HEK293 (cell line): ENCODE measurements at regions not wholly inside any gene's neighbourhood (a gene's known extent, or its start where the extent isn't known, plus 50 kb on each side); places are given as distances from the start of the nearest gene placed in this dataset.

Source experiments
- CTCF ChIA-PET: fragments of 350-600 bp; formaldehyde crosslinking; extraction: SDS; loops from one replicate; lab custom pipeline; 2021; ENCODE audit warnings: antibody characterized with exemption; lab: Yijun Ruan, JAX
- POLR2A ChIA-PET: fragments of 300-600 bp; formaldehyde crosslinking; extraction: SDS; loops from one replicate; lab custom pipeline; 2020; ENCODE audit warnings: antibody characterized with exemption, inconsistent platforms; lab: Yijun Ruan, JAX
- H3K27ac ChIP-seq: fragments of 200-500 bp; sonication (Bioruptor generic); 2 replicates; pipeline ENCODE4 v1.5.1; 2014; ENCODE audit warnings: low read depth, low read length, control low read depth, inconsistent platforms; ENCODE audit errors: extremely low read depth
- H3K36me3 ChIP-seq, 2 experiments: fragments of 200-500 bp in 1 of 2; sonication (Bioruptor generic) in 1 of 2; 1 replicate in 1 of 2; 2 replicates in 1 of 2; pipeline ENCODE4 v1.5.1; 2014 to 2017; ENCODE audit warnings: inconsistent platforms in 2 of 2, low read length in 2 of 2; ENCODE audit not compliant: control insufficient read depth in 2 of 2, insufficient read depth in 1 of 2
- H3K4me1 ChIP-seq: fragments of 200-500 bp; sonication (Bioruptor generic); 2 replicates; pipeline ENCODE4 v1.5.1; 2014; ENCODE audit warnings: mild to moderate bottlenecking, low read length, inconsistent platforms; ENCODE audit not compliant: control insufficient read depth, insufficient read depth
- H3K4me3 ChIP-seq: 2 replicates; pipeline ENCODE4 v1.5.1; 2011; ENCODE audit warnings: low read depth, mild to moderate bottlenecking, control low read depth, low read length, moderate library complexity
- H3K9me3 ChIP-seq: fragments of 200-500 bp; sonication (Bioruptor generic); 2 replicates; pipeline ENCODE4 v1.5.1; 2014; ENCODE audit warnings: low read depth, low read length, inconsistent platforms; ENCODE audit not compliant: control insufficient read depth, insufficient read depth
- BCL11A ChIP-seq: fragments of 450-650 bp; formaldehyde crosslinking; IDR thresholded peaks from 2 replicates; pipeline ENCODE4 v1.5.1; 2016; ENCODE audit warnings: low read depth, missing biosample characterization, missing genetic modification characterization
- REPIN1 ChIP-seq: fragments of 450-650 bp; formaldehyde crosslinking; IDR thresholded peaks from 2 replicates; pipeline ENCODE4 v1.5.1; 2017; ENCODE audit warnings: missing biosample characterization, missing genetic modification characterization, low read depth
- SCRT2 ChIP-seq: fragments of 450-650 bp; formaldehyde crosslinking; IDR thresholded peaks from 2 replicates; pipeline ENCODE4 v1.5.1; 2016; ENCODE audit warnings: missing biosample characterization, missing genetic modification characterization
- ZNF112 ChIP-seq: fragments of 450-650 bp; formaldehyde crosslinking; IDR thresholded peaks from 2 replicates; pipeline ENCODE4 v1.5.0; 2017; ENCODE audit warnings: missing biosample characterization, missing genetic modification characterization
- ZNF132 ChIP-seq: fragments of 450-650 bp; formaldehyde crosslinking; IDR thresholded peaks from 2 replicates; pipeline ENCODE4 v1.5.1; 2017; ENCODE audit warnings: missing biosample characterization, missing genetic modification characterization, borderline replicate concordance
- ZNF211 ChIP-seq: fragments of 450-650 bp; formaldehyde crosslinking; IDR thresholded peaks from 2 replicates; pipeline ENCODE4 v1.5.1; 2016; ENCODE audit warnings: low read depth, missing biosample characterization, missing genetic modification characterization
- ZNF292 ChIP-seq: fragments of 450-650 bp; formaldehyde crosslinking; IDR thresholded peaks from 2 replicates; pipeline ENCODE4 v1.5.1; 2016; ENCODE audit warnings: low read depth, missing biosample characterization, missing genetic modification characterization, borderline replicate concordance
- ZNF362 ChIP-seq: fragments of 450-650 bp; formaldehyde crosslinking; IDR thresholded peaks from 2 replicates; pipeline ENCODE4 v1.5.1; 2016; ENCODE audit warnings: missing biosample characterization, missing genetic modification characterization
- ZNF394 ChIP-seq: fragments of 450-650 bp; formaldehyde crosslinking; IDR thresholded peaks from 2 replicates; pipeline ENCODE4 v1.5.1; 2016; ENCODE audit warnings: missing biosample characterization, missing genetic modification characterization, mild to moderate bottlenecking, moderate library complexity, borderline replicate concordance
- ZNF398 ChIP-seq: fragments of 450-650 bp; formaldehyde crosslinking; IDR thresholded peaks from 2 replicates; pipeline ENCODE4 v1.5.1; 2017; ENCODE audit warnings: missing biosample characterization, missing genetic modification characterization
- ZNF514 ChIP-seq: fragments of 450-650 bp; formaldehyde crosslinking; IDR thresholded peaks from 2 replicates; pipeline ENCODE4 v1.5.1; 2016; ENCODE audit warnings: missing biosample characterization, missing genetic modification characterization
- ZNF530 ChIP-seq: fragments of 450-650 bp; formaldehyde crosslinking; IDR thresholded peaks from 2 replicates; pipeline ENCODE4 v1.5.1; 2016; ENCODE audit warnings: low read depth, missing biosample characterization, missing genetic modification characterization
- ZNF670 ChIP-seq: fragments of 450-650 bp; formaldehyde crosslinking; IDR thresholded peaks from 2 replicates; pipeline ENCODE4 v1.5.1; 2016; ENCODE audit warnings: missing biosample characterization, missing genetic modification characterization, low read depth
- ZNF776 ChIP-seq: fragments of 450-650 bp; formaldehyde crosslinking; IDR thresholded peaks from 2 replicates; pipeline ENCODE4 v1.5.0; 2017; ENCODE audit warnings: missing biosample characterization, missing genetic modification characterization, borderline replicate concordance
- ZSCAN30 ChIP-seq: fragments of 450-650 bp; IDR thresholded peaks from 2 replicates; pipeline ENCODE4 v1.5.1; 2018; ENCODE audit warnings: missing biosample characterization, mild to moderate bottlenecking, missing genetic modification characterization, moderate library complexity
- TF ChIP-seq, protein P1 (sequence below): fragments of 450-650 bp; formaldehyde crosslinking; conservative IDR thresholded peaks from 2 replicates; pipeline ENCODE4 v1.5.1; 2016; ENCODE audit warnings: low read depth, missing biosample characterization, missing genetic modification characterization
- TF ChIP-seq, protein P2 (sequence below): fragments of 450-650 bp; formaldehyde crosslinking; IDR thresholded peaks from 2 replicates; pipeline ENCODE4 v1.5.1; 2016; ENCODE audit warnings: missing biosample characterization, missing genetic modification characterization
- TF ChIP-seq, protein P3 (sequence below): fragments of 450-650 bp; formaldehyde crosslinking; IDR thresholded peaks from 2 replicates; pipeline ENCODE4 v1.5.1; 2016; ENCODE audit warnings: missing biosample characterization, missing genetic modification characterization

DNA sequence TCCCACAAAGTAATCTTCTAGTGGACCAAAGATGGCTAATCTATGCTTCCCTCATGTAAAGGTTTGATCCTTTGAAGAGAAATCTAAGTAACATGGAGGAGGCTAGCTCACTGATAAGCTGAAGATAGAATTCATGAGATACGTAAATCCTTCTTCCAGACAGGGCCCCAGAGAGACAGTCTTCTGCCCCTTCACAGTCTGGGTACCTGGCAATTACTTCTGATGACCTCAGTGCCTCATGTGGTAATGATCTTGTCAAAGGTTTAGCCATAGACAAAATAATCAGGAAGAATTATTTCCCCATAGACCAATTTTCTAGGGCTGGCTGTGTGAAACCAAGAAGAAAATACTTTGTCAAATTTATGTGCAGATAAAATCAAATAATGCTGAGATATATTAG, 495.8 kb downstream of the METTL4 start (continued):
- TF ChIP-seq ZNF398 (tag by site-specific recombination), result no peak

DNA sequence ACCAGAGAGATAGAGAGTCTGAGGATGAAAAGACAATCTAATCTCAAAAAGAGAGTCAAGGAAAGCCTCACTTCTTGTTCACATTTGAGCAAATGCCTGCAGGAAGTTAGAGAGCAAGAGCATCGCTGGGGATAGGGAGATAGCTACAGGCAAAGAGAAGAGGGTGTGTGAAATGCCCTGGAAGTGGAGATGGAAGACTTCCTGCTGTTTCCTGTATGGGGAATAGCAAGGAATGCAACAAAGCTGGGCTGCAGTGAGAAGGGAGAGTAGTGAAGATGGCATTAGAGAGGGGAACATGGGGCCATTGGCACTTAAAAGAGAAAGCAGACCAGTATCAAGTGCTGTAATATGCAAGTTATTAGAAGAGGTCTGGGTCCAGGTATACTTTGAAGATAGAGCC, 488.6 kb downstream of the METTL4 start:
- Histone ChIP-seq H3K9me3 (no peaks in the 10 kb centered on the region), H3K36me3 (no peaks in the 10 kb centered on the region), H3K4me3 (no peak overlapping the region)
- TF ChIP-seq ZNF132 (tag by site-specific recombination), result no peak
- TF ChIP-seq, protein P1, sequence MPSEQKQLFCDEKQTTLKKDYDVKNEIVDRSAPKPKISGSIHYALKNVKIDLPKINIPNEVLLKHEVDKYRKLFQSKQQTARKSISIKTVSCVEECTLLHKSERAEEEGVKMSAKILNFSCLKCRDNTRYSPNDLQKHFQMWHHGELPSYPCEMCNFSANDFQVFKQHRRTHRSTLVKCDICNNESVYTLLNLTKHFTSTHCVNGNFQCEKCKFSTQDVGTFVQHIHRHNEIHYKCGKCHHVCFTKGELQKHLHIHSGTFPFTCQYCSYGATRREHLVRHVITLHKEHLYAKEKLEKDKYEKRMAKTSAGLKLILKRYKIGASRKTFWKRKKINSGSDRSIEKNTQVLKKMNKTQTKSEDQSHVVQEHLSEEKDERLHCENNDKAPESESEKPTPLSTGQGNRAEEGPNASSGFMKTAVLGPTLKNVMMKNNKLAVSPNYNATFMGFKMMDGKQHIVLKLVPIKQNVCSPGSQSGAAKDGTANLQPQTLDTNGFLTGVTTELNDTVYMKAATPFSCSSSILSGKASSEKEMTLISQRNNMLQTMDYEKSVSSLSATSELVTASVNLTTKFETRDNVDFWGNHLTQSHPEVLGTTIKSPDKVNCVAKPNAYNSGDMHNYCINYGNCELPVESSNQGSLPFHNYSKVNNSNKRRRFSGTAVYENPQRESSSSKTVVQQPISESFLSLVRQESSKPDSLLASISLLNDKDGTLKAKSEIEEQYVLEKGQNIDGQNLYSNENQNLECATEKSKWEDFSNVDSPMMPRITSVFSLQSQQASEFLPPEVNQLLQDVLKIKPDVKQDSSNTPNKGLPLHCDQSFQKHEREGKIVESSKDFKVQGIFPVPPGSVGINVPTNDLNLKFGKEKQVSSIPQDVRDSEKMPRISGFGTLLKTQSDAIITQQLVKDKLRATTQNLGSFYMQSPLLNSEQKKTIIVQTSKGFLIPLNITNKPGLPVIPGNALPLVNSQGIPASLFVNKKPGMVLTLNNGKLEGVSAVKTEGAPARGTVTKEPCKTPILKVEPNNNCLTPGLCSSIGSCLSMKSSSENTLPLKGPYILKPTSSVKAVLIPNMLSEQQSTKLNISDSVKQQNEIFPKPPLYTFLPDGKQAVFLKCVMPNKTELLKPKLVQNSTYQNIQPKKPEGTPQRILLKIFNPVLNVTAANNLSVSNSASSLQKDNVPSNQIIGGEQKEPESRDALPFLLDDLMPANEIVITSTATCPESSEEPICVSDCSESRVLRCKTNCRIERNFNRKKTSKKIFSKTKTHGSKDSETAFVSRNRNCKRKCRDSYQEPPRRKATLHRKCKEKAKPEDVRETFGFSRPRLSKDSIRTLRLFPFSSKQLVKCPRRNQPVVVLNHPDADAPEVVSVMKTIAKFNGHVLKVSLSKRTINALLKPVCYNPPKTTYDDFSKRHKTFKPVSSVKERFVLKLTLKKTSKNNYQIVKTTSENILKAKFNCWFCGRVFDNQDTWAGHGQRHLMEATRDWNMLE (tag by site-specific recombination), result no peak
- TF ChIP-seq ZNF394 (tag by site-specific recombination), result no peak
- TF ChIP-seq, protein P2, sequence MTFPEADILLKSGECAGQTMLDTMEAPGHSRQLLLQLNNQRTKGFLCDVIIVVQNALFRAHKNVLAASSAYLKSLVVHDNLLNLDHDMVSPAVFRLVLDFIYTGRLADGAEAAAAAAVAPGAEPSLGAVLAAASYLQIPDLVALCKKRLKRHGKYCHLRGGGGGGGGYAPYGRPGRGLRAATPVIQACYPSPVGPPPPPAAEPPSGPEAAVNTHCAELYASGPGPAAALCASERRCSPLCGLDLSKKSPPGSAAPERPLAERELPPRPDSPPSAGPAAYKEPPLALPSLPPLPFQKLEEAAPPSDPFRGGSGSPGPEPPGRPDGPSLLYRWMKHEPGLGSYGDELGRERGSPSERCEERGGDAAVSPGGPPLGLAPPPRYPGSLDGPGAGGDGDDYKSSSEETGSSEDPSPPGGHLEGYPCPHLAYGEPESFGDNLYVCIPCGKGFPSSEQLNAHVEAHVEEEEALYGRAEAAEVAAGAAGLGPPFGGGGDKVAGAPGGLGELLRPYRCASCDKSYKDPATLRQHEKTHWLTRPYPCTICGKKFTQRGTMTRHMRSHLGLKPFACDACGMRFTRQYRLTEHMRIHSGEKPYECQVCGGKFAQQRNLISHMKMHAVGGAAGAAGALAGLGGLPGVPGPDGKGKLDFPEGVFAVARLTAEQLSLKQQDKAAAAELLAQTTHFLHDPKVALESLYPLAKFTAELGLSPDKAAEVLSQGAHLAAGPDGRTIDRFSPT, result no peak
- no peak for TF ChIP-seq ZNF292 (tag by site-specific recombination)
- no peak for TF ChIP-seq ZNF776
- no peak for TF ChIP-seq ZNF112 (tag by site-specific recombination)
- TF ChIP-seq BCL11A (tag by site-specific recombination), result no peak
- no peak for TF ChIP-seq SCRT2
- no peak for TF ChIP-seq ZNF514 (tag by site-specific recombination)
- no peak for TF ChIP-seq ZNF530 (tag by site-specific recombination)
- TF ChIP-seq, protein P3, sequence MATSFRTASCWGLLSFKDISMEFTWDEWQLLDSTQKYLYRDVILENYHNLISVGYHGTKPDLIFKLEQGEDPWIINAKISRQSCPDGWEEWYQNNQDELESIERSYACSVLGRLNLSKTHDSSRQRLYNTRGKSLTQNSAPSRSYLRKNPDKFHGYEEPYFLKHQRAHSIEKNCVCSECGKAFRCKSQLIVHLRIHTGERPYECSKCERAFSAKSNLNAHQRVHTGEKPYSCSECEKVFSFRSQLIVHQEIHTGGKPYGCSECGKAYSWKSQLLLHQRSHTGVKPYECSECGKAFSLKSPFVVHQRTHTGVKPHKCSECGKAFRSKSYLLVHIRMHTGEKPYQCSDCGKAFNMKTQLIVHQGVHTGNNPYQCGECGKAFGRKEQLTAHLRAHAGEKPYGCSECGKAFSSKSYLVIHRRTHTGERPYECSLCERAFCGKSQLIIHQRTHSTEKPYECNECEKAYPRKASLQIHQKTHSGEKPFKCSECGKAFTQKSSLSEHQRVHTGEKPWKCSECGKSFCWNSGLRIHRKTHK (tag by site-specific recombination), result no peak
- no peak for TF ChIP-seq ZNF670 (tag by site-specific recombination)
- no peak for TF ChIP-seq ZSCAN30 (tag by site-specific recombination)
- TF ChIP-seq REPIN1 (tag by site-specific recombination), result no peak
- TF ChIP-seq ZNF211 (tag by site-specific recombination), result no peak
- TF ChIP-seq ZNF362 (tag by site-specific recombination), result no peak
- TF ChIP-seq, all 188 proteins: peak for 0
- H3K4me1 ChIP-seq, result no peaks in the 10 kb centered on the region
- ChIA-PET POLR2A (no interaction called here), CTCF (interaction anchor here (0.5 to 3.2 kb wide), 4 partner anchors 22 to 253 kb away, joined by 3 to 12 read pairs (median 3); no protein-coding TSS in a partner anchor)
- no peak overlapping the region for H3K27ac ChIP-seq
